ENCODE measurements at regions not wholly inside any gene's neighbourhood (a gene's known extent, or its start where the extent isn't known, plus 50 kb on each side); places are given as distances from the start of the nearest gene placed in this dataset.

DNA sequence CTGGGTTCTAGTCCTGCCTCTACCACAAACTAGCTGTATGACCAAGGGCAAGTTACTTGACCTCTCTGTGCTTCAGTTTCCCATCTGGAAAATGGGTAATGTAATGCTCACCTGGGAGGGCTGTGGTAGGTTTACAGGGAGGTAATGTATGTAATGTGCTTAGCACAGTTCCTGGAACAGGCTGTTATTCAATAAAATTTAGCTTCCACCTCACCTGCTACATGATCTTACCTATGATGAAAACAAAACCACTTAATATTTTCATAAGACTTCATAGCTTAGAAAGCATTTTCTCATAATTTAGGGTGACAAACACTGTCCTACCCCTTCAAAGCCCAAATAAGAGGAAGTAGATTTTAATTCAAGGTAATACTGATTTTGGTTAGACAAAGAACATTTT is 530.6 kb downstream of the FUT8 start:
- TF ChIP-seq, protein P1, sequence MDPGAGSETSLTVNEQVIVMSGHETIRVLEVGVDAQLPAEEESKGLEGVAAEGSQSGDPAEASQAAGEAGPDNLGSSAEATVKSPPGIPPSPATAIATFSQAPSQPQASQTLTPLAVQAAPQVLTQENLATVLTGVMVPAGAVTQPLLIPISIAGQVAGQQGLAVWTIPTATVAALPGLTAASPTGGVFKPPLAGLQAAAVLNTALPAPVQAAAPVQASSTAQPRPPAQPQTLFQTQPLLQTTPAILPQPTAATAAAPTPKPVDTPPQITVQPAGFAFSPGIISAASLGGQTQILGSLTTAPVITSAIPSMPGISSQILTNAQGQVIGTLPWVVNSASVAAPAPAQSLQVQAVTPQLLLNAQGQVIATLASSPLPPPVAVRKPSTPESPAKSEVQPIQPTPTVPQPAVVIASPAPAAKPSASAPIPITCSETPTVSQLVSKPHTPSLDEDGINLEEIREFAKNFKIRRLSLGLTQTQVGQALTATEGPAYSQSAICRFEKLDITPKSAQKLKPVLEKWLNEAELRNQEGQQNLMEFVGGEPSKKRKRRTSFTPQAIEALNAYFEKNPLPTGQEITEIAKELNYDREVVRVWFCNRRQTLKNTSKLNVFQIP (CRISPR knock-in tag; IDR thresholded peaks at IDR 0.05; ENCODE audit: borderline replicate concordance, low read depth) = no peak
- TF ChIP-seq, protein P2, sequence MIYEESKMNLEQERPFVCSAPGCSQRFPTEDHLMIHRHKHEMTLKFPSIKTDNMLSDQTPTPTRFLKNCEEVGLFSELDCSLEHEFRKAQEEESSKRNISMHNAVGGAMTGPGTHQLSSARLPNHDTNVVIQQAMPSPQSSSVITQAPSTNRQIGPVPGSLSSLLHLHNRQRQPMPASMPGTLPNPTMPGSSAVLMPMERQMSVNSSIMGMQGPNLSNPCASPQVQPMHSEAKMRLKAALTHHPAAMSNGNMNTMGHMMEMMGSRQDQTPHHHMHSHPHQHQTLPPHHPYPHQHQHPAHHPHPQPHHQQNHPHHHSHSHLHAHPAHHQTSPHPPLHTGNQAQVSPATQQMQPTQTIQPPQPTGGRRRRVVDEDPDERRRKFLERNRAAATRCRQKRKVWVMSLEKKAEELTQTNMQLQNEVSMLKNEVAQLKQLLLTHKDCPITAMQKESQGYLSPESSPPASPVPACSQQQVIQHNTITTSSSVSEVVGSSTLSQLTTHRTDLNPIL (CRISPR knock-in tag; IDR thresholded peaks at IDR 0.05; ENCODE audit: low read depth) = no peak
- no peak for TF ChIP-seq ISL1 (CRISPR knock-in tag; IDR thresholded peaks at IDR 0.05)
- no peak for TF ChIP-seq ARNTL (CRISPR knock-in tag; IDR thresholded peaks at IDR 0.05; ENCODE audit: borderline replicate concordance, low read depth)
- TF ChIP-seq PATZ1 (CRISPR knock-in tag; IDR thresholded peaks at IDR 0.05; ENCODE audit: borderline replicate concordance) = no peak
- TF ChIP-seq PPARA (CRISPR knock-in tag; IDR thresholded peaks at IDR 0.05; ENCODE audit: borderline replicate concordance) = no peak
- no peak for TF ChIP-seq ZNF565 (CRISPR knock-in tag; conservative IDR thresholded peaks at IDR 0.05; ENCODE audit: low read depth)

All from SK-N-SH treated with all-trans-retinoic acid at 6 μM for 48 hours (cell line).